HG03064 (cell line): ENCODE measurements at regions not wholly inside any gene's neighbourhood (a gene's known extent, or its start where the extent isn't known, plus 50 kb on each side); places are given as distances from the start of the nearest gene placed in this dataset.
"Not testable (repeated sequence)": the region's sequence is repeated elsewhere in the genome, so short reads cannot be mapped to it uniquely, and the experiment has no call there.

Experiments
- ATAC-seq: cut with Tn5 transposase; IDR thresholded peaks from one replicate; pipeline ENCODE4 v1.9.1; 2021; ENCODE audit warnings: low read depth; ENCODE audit not compliant: unreplicated experiment

DNA sequence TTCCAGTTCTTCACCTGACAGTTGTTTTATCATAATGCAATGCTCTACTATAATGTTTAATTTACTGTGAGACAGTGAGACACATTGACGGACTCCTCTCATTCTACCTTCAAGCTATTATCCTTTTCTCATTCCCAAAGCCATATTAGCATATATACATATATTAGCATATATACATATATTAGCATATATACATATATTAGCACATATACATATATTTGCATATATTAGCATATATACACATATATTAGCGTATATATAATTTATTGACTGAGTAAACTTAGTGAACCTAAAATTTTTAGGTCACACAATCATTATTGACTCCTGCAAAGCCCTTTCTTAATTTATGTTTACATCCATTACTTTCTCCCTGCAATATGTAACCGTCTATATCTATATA, 555.0 kb upstream of the ADGRB3 start:
- ATAC-seq = no peak

DNA sequence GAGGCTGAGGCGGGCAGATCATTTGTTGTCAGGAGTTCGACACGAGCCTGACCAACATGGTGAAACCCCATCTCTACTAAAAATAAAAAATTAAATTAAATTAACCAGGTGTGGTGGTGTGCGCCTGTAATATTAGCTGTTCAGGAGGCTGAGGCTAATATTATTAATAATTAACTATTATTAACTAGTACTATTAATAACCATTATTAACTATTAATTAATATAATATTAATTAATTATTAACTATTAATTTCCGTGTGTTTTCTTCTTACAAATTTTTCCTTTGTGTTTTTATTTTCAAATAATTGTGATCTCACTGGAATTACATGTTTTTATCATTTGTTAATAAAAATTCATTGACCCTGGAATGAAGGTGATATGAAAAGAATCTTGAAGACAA, 557.4 kb upstream of the ADGRB3 start:
- ATAC-seq = no peak

DNA sequence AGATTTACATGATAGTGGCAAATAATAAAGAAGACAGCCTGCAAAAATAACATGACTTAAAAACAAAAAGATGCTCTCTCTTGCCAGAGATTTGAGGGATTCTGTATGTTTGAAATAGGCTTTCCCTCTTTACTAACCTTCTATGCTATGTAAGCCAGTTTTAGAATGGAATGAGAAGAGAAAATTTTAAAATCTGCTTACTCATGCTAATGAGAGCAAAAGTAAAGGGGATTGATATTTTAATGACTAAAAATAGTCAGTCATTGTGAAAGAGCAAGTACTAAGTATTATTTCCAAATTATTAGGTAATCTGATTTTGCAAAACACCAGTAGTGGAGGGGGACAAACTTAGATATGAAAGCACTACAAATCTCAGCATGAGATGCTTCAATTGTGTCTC, 563.3 kb upstream of the ADGRB3 start:
- ATAC-seq = no peak

DNA sequence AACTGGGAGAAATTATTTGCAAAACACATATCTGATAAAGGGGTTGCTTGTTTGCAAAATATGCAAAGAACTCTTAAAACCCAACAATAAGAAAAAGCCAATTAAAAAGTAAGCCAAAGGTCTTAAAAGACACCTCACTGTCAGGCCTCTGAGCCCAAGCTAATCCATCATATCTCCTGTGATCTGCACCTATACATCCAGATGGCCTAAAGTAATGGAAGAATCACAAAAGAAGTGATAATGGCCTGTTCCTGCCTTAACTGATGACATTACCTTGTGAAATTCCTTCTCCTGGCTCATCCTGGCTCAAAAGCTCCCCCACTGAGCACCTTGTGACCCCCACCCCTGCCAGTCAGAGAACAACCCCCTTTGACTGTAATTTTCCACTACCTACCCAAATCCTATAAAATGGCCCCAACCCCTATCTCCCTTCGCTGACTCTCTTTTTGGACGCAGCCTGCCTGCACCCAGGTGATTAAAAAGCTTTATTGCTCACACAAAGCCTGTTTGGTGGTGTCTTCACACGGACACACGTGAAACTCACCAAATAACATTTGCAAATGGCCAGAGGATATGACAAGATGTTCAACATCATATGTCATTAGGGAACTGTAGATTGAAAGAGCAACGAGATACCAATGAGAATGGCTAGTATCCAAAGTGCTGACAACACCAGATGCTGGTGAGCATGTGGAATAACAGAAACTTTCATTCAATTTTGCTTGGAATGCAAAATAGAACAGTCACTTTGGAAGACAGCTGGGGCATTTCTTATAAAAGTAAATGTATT, 565.0 kb upstream of the ADGRB3 start:
- no peak for ATAC-seq

DNA sequence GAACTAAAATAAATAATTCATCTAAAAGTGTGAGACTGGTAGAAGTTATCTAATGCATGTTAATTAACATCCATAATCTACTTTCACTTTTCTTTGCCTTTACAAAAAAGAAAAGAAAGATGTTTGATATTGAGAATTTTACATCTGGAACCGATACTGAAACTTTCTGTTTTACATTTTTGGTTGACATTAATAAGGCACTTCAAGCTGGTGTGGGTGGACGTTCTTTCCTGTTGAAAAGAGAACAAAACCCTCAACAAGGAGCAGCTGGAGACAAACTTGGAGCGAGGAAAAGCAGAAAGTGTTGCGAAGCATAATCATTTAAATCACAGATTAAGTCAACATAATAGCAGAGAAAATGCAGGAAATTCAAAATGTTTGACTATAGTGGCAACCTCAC, 575.2 kb upstream of the ADGRB3 start:
- ATAC-seq = no peak

DNA sequence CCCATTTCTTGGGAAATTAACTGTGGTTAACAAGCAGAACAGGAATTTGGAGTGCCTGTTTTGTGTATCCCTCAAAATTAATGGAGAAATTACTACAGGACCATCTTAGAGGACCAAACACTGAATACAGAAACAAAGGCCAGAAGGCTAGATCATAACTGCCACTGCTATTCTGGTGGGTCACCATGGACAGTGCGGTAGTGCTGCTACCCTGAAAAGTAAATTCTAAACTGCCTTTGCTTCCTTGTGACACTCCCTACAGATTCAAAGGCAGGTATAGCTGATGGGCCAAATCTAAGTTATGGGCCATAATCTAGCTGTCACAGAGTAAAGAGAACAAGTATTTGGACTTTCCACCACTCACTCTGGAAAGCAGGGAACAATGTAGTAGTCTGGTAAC, 575.8 kb upstream of the ADGRB3 start:
- no peak for ATAC-seq

DNA sequence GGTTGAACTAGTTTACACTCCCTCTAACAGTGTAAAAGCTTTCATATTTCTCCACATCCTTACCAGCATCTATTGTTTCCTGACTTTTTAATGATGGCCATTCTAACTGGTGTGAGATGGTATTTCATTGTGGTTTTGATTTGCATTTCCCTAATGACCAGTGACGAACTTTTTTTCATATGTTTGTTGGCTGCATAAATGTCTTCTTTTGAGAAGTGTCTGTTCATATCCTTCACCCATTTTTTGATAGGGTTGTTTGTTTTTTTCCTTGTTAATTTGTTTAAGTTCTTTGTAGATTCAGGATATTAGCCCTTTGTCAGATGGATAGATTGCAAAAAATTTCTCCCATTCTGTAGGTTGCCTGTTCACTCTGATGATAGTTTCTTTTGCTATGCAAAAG, 578.5 kb upstream of the ADGRB3 start:
- not testable (repeated sequence) for ATAC-seq

DNA sequence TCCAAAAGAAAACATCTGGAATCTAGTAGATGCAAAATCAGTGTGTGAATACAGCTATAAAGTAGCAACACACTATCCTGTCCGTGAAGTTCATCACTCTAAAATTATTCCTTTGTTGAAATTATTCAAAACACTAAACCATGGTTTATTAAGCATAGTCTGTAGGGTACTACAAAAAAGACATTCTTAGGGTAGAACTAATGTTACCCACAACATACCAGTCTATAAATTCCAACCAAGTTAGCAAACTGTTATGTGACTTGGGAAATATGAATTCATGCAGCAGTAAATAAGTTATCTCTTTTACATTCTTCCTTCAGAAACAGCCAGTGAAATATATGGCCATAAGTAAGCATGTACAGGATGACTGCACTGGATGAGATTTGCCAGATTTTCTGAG, 580.3 kb upstream of the ADGRB3 start:
- no peak for ATAC-seq

DNA sequence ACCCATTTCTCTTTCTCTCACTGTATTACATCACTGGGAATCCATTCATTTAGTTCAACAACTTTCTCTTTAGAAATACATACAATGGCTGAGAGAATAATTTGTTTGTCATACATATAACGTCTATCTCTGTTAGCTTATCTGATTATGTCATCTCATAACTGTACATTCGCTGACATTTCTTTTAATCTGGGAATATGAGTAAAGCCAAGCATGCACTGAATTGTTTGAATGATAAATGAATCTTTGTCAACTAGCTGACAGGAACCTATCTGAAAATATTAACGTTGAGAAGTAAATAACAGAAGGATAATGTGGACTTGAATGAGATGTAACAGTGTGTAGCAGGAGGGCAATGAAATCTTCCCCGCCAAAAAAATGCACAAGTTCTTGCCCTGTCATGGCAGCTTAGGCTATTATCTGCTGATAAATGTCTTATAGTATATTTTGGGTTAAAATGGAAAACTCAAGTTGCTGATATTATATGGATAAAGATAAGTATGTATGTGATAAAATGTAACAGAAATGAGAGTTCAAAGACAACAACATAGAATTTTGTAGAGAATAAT, 581.2 kb upstream of the ADGRB3 start:
- ATAC-seq = no peak

DNA sequence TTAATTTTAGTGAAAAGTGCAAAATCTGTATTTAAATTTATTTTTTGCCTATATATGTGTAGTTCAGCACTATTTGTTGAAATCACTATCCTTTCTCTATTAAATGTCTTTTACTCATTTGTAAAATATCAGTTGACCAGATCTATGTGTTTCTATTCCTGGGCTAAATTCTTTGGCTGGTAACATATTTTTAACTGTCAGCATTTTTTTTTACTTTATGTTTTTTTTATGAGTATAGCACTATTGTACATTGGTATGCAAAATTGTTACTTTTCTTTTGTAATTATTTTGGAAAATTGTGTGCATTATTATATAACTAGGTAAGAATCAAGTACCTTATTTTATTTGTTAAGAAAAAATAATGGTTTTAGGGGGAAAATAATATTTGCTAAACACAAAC, 582.8 kb upstream of the ADGRB3 start:
- no peak for ATAC-seq

DNA sequence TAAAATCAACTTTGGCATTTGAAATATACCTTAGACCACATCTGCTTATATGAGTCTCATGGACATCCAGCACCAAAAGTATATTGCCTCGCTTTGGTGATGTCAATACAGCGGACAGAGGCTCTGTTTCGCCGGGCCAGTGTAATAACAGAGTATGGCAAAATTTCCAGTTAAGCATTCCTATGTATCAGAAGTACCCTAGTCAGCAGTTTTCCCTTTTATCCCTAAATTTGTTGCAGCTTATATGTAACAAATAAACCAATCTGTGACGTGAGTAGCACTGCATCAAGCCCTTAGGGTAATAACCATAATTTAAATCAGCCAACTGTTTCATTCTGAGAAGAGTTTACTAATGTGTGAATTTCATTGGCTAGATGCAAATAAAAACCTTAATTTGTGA, 585.5 kb upstream of the ADGRB3 start:
- ATAC-seq = no peak

DNA sequence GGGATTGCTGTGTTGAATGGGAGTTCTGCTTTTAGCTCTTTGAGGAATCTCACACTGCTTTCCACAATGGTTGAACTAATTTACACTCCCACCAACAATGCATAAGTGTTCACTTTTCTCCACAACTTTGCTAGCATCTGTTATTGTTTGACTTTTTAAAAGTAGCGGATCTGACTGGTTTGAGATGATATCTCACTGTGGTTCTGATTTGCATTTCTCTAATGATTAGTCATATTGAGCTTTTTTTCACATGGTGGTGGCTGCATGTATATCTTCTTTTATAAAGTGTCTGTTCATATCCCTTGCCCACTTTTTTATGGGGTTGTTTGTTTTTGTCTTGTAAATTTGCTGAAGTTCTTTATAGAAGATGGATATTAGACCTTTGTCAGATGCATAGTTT, 588.3 kb upstream of the ADGRB3 start:
- ATAC-seq = no peak

DNA sequence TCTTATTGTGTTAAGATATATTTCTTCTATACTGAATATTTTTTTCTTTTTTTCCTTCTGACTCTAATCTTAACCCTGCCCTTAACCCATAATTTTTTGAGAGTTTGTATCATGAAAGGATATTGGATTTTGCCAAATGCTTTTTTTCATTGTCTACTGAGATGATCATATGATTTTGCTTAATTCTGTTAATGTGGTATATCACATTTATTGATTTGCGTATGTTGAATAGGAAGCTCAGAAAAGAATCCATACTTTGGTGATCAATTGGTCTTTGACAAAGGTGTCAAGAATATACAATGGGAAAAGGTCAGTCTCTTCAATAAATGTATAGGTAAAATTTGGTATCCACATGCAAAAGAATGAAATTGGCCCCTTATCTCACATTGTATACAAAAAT, 588.8 kb upstream of the ADGRB3 start:
- no peak for ATAC-seq

DNA sequence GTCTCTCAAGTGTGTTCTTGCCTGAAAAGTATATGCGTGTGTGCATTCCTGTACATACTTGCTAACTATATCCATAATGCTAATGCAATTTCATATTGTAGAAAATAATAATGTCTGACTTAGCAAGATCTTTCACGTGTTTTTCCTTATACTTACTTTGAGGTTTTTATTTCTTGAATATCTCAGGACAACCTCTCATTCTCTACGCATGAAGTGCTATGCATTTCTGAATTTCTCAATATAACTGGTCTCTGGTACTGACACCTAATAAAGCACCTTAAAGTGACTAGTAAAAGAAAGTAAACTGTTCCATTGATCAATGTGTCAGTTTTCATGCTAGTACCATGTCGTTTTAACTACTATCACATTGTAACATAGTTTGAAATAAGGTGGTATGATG, 589.9 kb upstream of the ADGRB3 start:
- ATAC-seq = no peak

DNA sequence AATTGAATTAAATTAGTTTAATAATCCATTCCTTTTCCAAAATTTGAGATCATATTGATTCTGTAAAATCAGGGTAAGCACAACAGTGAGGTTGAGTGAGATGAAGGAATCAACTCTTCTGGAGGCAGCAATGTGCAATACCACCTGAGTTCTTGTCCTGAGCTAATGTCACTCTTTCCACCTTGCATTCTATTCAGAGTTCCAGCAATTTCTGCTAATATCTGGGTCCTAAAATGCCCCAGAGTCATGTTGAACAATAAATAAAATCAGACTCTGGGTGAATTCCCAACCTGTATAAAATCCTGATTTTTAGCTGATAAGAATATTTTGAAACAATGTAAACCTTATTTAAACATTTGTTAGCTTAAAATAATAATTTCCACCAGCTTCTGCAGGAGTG, 590.8 kb upstream of the ADGRB3 start:
- ATAC-seq = no peak

DNA sequence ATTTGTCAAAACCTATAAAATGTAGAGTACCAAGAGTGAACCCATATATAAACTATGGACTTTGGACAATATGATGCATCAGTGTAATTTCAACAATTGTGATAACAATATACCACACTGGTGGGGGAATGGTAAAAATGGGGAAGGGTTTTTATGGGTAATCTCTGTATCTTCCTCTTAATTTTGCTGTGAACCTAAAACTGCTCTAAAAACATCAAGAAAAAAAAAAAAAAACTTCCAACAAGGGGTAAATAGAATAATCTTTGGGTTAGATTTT, 592.0 kb upstream of the ADGRB3 start:
- no peak for ATAC-seq

DNA sequence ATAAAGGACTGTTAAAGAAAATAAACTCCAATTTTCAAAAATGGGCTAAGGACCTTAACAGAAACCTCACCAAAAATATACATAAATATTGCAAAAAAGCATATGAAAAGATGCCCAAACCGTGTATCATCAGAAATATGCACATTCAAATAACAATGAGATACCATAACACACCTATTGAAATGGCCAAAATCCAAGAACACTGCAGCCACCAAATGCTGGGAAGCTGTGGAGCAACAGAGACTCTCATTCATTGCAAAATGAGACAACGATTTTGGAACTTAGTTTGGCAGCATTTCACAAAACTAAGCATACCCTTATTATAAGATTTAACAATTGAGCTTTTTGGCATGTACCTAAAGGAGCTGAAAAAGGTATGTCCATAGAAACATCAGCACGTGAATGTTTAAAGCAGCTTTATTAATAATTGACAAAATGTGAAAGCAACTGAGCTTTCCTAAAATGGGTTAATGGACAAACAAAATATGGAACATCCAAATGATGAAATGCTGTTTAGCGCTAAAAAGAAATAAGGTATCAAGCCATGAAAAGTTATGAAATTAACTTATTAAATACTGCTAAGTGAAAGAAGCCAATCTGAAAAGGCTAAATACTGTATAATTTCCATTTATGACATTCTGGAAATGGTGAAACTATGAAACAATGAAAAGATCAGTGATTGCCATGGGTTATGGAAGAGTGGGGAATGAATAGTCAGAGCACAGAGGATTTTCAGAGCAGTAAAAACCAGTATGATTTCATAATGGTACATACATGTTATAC, 592.6 kb upstream of the ADGRB3 start:
- ATAC-seq = no peak

DNA sequence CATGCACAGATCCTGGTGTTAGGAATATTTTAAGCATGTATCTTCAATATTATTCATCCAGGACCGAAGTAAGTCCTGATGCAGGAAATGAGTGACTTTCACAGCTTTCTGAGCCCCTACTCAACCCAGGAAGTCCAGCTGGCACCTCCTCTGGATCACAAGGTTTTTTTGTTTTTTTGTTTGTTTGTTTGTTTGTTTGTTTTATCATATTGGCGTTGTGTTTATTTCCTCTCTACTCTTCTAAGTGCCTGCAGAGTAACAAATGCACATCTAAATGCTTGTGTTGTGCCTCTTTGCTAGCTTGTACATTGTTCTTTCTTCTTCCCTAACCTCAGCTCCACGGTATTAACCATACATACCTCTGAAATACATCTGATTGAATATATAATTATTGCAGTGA, 594.3 kb upstream of the ADGRB3 start:
- no peak for ATAC-seq

DNA sequence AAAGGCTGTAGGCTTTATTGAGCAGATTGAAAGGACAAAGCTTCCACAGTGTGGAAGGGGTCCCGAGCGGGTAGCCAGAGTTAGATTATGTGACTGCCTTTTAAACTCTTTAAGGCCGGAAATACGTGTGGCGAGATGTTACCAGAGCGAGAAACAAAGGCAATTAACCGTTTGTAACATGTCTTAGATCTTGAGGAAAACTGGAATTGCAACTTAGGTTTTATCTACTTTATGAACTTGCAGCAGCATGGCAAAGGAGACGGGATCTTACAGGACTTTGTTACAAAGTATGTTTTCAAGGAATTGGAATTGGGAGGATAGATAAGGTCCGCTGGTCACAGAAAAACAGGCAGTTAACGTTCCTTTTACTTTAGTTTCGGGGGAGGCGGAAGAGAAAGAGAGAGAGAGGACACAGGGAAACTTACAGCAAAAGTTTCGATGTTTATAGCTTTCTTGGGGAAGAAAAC, 594.7 kb upstream of the ADGRB3 start:
- no peak for ATAC-seq

DNA sequence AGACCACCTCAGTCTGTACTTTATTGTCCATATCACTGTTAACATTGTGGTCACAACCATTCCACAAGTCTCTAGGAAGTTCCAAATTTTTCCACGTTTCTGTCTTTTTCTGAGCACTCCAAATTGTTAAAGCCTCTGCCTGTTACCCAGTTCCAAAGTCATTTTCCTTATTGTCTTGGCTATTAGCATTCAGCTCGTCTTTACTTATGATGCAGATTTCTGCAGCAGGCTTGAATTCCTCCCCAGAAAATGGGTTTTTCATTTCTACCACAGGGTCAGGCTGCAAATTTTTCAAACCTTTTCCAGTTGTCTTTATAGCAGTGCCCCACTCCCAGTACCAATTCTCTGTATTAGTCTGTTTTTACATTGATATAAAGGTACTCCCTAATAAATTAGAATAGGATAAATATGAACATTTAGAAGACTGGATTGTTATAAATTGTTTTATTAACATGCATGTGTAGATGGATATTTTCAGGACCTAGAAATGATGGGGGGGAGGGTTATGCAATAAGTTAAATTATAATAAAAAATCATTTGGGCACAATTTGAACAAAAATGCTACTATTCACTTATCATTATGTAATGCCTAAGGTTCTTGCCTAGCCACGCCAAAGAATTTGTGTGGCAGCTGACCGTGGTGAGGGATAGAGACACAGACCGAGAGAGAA, 595.3 kb upstream of the ADGRB3 start:
- no peak for ATAC-seq

DNA sequence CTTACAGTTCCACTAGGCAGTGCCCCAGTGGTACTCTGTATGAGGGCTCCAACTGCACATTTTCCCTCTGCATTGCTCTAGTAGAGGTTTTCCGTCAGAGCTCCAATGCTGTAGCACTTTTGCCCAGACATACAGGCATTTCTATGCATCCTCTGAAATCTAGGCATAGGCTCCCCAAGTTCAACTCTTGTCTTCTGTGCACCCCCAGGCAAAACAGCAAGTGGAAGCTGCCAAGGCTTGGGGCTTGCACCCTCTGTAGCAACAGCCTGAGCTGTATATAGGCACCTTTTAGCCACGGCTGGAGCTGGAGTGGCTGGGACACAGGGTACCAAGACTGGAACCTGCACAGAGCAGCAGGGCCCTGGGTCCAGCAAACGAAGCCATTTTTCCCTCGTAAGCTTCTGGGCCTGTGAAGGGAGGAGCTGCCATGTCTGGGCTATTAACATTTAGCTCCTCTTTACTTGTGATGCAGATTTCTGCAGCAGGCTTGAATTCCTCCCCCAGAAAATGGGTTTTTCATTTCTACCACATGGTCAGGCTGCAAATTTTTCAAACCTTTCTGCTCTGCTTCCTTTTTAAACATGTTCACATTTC, 596.2 kb upstream of the ADGRB3 start:
- no peak for ATAC-seq
